Gastroesophageal sphincter (tissue), 4 donors: ENCODE measurements at regions not wholly inside any gene's neighbourhood (a gene's known extent, or its start where the extent isn't known, plus 50 kb on each side); places are given as distances from the start of the nearest gene placed in this dataset.

Source experiments
- ATAC-seq: fragments of 150-250 bp; one replicate; pipeline ENCODE4 v1.9.1; 2016; ENCODE audit warnings: mild to moderate bottlenecking, moderate library complexity
- H3K27ac ChIP-seq, 4 donors: fragments of 200-600 bp; sonication (generic) in 3 of 4; 1 replicate in 3 of 4; 2 replicates in 1 of 4; pipeline ENCODE4 v1.5.1; 2016 to 2019
- H3K27me3 ChIP-seq: fragments of 200-600 bp; sonication (generic); one replicate; pipeline ENCODE4 v1.5.1; 2019
- H3K36me3 ChIP-seq, 2 donors: fragments of 200-600 bp; sonication (generic); one replicate each; pipeline ENCODE4 v1.5.1; 2019; ENCODE audit warnings: control low read depth in 1 of 2
- H3K4me1 ChIP-seq, 3 donors: fragments of 200-600 bp; sonication (generic); 1 replicate in 2 of 3; 2 replicates in 1 of 3; pipeline ENCODE4 v1.5.1; 2016 to 2019; ENCODE audit warnings: control low read depth in 2 of 3
- H3K4me3 ChIP-seq, 2 donors: fragments of 200-600 bp; sonication (generic); one replicate each; pipeline ENCODE4 v1.5.1; 2019; ENCODE audit warnings: mild to moderate bottlenecking in 1 of 2, moderate library complexity in 1 of 2
- H3K9me3 ChIP-seq, 3 donors: fragments of 200-600 bp; sonication (generic); one replicate each; pipeline ENCODE4 v1.5.1; 2017 to 2019; ENCODE audit warnings: control low read depth in 2 of 3
- EP300 ChIP-seq: sonication (generic); formaldehyde crosslinking; IDR thresholded peaks from one replicate; pipeline ENCODE4 v1.6.1; 2017; ENCODE audit warnings: antibody characterized with exemption, mild to moderate bottlenecking
- POLR2A ChIP-seq, 2 donors: fragments of 450-650 bp; IDR thresholded peaks; one replicate each; pipeline ENCODE4 v1.6.1; 2017; ENCODE audit warnings: antibody characterized with exemption in 2 of 2, mild to moderate bottlenecking in 2 of 2, moderate library complexity in 1 of 2
- POLR2AphosphoS5 ChIP-seq: sonication (generic); formaldehyde crosslinking; IDR thresholded peaks from one replicate; pipeline ENCODE4 v1.6.1; 2017; ENCODE audit warnings: antibody characterized with exemption
- WGBS, 2 donors: methylation state at CpG; one replicate each; pipeline ENCODE4 v1.1.5; 2018; ENCODE audit warnings: low coverage in 1 of 2; 5-methylcytosine and 5-hydroxymethylcytosine counted together
- TF ChIP-seq, protein P1 (sequence below), 4 experiments: fragments of 200-600 bp in 2 of 4; fragments of 450-650 bp in 2 of 4; sonication (generic) in 1 of 4; IDR thresholded peaks; one replicate each; pipeline ENCODE4 v1.5.1; 2017 to 2019; ENCODE audit warnings: antibody characterized with exemption in 4 of 4, mild to moderate bottlenecking in 2 of 4, moderate library complexity in 2 of 4

DNA sequence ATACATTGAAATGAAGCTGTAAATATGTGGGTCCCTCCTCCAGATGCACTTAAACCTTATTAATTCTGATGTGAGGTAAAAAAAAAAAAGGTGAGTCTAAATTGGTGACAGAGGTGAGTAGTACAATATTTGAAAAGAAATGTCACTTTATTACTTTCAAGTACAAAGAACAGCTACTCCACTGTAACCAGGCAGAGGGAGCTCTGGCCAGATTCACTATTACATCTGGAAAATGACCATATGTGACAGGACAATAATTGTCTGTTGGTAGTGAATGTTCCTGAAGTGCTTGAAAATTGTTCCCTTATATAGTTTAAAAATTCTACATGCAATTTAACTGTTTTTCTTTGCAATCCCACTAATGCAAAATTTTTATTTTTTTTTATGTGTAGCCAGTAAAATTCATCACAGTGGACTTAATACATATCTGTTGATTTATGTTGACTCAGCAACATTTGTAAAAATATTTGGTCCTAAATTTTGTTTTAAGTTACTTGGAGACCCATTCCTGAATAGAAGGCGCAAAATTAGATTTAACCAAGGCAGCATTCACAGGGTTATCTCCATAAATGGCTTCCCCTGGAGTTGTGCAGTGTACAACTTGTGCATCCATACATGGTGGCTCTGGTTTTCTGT, 231.9 kb upstream of the TBC1D5 start:
- TF ChIP-seq EP300 (no peak), POLR2A (IDR thresholded peaks at IDR 0.05) (no peak), POLR2AphosphoS5 (no peak)
- TF ChIP-seq, protein P1, sequence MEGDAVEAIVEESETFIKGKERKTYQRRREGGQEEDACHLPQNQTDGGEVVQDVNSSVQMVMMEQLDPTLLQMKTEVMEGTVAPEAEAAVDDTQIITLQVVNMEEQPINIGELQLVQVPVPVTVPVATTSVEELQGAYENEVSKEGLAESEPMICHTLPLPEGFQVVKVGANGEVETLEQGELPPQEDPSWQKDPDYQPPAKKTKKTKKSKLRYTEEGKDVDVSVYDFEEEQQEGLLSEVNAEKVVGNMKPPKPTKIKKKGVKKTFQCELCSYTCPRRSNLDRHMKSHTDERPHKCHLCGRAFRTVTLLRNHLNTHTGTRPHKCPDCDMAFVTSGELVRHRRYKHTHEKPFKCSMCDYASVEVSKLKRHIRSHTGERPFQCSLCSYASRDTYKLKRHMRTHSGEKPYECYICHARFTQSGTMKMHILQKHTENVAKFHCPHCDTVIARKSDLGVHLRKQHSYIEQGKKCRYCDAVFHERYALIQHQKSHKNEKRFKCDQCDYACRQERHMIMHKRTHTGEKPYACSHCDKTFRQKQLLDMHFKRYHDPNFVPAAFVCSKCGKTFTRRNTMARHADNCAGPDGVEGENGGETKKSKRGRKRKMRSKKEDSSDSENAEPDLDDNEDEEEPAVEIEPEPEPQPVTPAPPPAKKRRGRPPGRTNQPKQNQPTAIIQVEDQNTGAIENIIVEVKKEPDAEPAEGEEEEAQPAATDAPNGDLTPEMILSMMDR (IDR thresholded peaks at IDR 0.05): no peak
- no peak overlapping the region for H3K27ac ChIP-seq
- ATAC-seq: no peak
- no peak overlapping the region for H3K4me3 ChIP-seq
- peaks cover 0 to 17% (median 2%) of the 10 kb centered on the region in 3 donors for H3K4me1 ChIP-seq
- WGBS, 2 donors: 86% methylated on average over 1 of the region's 1 CpG; no CpG with 5 or more reads in 1 of the 2 donors
- H3K36me3 ChIP-seq: no peaks in the 10 kb centered on the region
- no peaks in the 10 kb centered on the region for H3K9me3 ChIP-seq
- H3K27me3 ChIP-seq: no peaks in the 10 kb centered on the region

DNA sequence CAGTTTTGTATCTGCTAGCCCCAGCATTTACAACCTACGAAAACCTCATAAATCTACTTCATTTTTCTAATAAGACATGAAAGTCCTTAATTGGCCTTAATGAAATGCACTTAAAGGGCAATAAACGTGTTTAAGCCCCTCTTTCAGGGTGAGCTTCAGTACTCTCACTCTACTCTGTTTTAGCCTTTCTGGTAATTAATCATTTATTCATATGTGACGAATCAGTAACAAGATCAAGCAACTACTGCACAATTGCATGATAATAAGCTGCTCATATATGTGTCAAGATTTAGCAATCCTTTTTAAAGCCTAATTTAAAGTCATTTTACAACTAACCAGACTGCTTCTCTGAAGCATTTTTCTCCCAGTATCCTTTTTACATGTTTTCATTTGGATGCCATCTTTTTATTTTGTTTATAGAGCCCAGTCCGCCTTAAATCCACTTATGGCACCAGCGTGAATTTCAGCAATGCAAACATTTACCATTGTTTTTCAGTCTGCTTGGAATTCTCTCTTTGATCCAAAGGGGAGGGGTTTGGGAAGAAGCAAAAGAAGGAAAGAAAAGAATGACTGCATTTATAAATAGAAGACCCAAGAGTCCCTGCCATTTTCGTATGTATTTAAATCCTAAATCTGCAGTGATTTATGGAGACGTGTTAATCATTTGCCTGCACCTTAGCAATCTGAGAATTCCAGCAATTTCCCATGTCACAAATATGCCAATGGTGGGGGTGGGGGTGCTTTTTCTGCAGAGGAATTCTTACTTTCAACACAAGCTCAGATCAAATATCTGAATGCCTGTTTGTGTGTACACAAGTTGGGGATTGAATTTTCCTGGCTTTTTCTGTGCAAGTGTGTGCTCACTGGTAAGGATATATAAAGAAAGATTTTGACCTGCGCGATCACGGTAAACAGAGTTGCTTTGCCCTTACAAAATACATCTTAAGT, 230.8 kb upstream of the TBC1D5 start:
- no peak for ATAC-seq
- H3K9me3 ChIP-seq: no peaks in the 10 kb centered on the region
- no peak overlapping the region for H3K27ac ChIP-seq
- no peak for TF ChIP-seq POLR2AphosphoS5
- H3K36me3 ChIP-seq: no peaks in the 10 kb centered on the region
- 28 to 49% methylated on average over 10 of the region's 10 CpGs for WGBS, 2 donors
- no peak overlapping the region for H3K4me3 ChIP-seq
- peaks cover 0 to 15% (median 2%) of the 10 kb centered on the region in 3 donors for H3K4me1 ChIP-seq
- no peaks in the 10 kb centered on the region for H3K27me3 ChIP-seq

DNA sequence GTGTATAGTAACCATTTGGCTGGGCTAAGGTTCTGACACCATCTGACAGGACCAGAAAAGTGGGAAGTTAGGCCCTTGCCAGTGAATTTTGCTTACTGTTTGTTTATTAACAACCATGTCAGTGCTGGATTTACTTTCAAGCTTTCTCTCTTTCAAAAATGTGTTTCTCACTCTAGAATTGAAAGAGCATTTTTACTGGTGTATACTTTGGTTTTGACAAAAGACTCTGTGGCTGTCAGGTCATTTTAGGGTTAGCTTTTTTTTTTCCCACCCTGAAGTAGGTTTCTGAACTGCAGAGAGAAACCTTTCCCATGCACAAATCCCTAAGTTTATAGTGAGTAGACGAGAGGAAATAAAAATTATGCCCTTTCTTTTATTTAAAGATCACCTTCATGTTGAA, 230.0 kb upstream of the TBC1D5 start:
- Histone ChIP-seq H3K9me3 (no peaks in the 10 kb centered on the region), H3K4me3 (no peak overlapping the region), H3K27ac (no peak overlapping the region), H3K36me3 (no peaks in the 10 kb centered on the region), H3K4me1 (peaks cover 0 to 15% (median 2%) of the 10 kb centered on the region in 3 donors), H3K27me3 (no peaks in the 10 kb centered on the region)
- 35 to 50% methylated on average over 1 of the region's 1 CpG for WGBS, 2 donors
- ATAC-seq: no peak
- TF ChIP-seq EP300: no peak
- TF ChIP-seq, protein P1 (IDR thresholded peaks at IDR 0.05): no peak
- no peak for TF ChIP-seq POLR2A (IDR thresholded peaks at IDR 0.05)
- TF ChIP-seq POLR2AphosphoS5: no peak

DNA sequence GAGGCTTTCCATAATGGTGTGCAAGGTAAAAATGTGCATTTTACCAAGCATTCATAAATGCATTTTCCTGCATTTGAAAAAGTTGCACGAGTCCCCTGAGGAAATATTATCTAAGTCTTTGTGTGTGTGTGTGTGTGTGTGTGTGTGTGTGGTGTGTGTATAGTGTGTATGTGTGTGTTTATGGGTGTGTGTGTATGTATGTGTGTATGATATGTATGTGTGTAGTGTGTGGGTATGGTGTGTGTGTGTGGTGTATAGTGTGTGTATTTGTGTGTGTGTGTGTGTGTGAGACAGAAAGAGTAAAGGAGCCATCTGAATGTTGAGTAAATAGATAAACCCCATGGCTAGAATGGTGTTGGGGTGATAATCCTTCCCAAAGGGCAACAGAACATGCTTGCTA, 229.6 kb upstream of the TBC1D5 start:
- TF ChIP-seq EP300 (no peak), POLR2AphosphoS5 (no peak), POLR2A (IDR thresholded peaks at IDR 0.05) (no peak)
- TF ChIP-seq, protein P1 (IDR thresholded peaks at IDR 0.05): no peak
- Histone ChIP-seq H3K36me3 (no peaks in the 10 kb centered on the region), H3K4me1 (peaks cover 0 to 15% (median 2%) of the 10 kb centered on the region in 3 donors), H3K4me3 (no peak overlapping the region), H3K27ac (no peak overlapping the region), H3K9me3 (no peaks in the 10 kb centered on the region), H3K27me3 (no peaks in the 10 kb centered on the region)
- no peak for ATAC-seq
- WGBS, 2 donors: 58 to 80% methylated on average over 1 of the region's 1 CpG

DNA sequence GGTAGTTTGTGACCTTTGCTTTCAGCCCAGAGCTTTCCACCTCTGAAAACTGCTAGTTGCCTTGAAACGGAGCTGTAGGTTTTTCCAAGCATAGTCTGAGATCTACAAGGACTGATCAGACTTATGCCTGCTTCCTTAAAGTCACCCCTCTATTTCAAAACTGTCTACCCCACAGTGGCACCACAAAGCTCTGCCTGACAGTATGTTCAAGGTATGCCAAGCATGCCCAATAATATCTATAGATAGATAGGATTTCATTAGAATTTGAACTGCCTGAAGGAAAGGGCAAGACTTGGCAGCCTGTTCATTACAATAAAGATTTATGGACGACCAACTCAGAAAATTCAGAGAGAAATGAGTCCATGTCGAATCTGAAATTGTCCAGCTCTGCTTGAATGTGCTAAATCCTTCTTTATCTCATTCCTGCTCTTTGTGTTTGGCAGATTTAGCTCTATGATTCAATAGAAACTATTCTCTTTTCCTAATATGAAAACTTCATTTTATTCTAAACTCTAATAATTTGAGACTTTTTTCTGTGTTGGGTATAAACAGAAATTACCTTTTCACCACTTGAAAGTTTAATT, 227.6 kb upstream of the TBC1D5 start:
- no peaks in the 10 kb centered on the region for H3K36me3 ChIP-seq
- no peaks in the 10 kb centered on the region for H3K27me3 ChIP-seq
- H3K9me3 ChIP-seq: no peaks in the 10 kb centered on the region
- no peak for ATAC-seq
- H3K4me1 ChIP-seq: peaks cover 0 to 15% (median 2%) of the 10 kb centered on the region in 3 donors
- TF ChIP-seq EP300: no peak
- TF ChIP-seq, protein P1 (IDR thresholded peaks at IDR 0.05): no peak
- WGBS, 2 donors: 44 to 49% methylated on average over 3 of the region's 3 CpGs
- no peak overlapping the region for H3K27ac ChIP-seq
- H3K4me3 ChIP-seq: no peak overlapping the region
